Renal pelvis (tissue), 1 donor: ENCODE measurements at regions not wholly inside any gene's neighbourhood (a gene's known extent, or its start where the extent isn't known, plus 50 kb on each side); places are given as distances from the start of the nearest gene placed in this dataset.
"Not testable (repeated sequence)": the region's sequence is repeated elsewhere in the genome, so short reads cannot be mapped to it uniquely, and the experiment has no call there.

ENCODE experiments used
- DNase-seq: peaks from one replicate; pipeline ENCODE4 v3.0.0-alpha.2; 2013

DNA sequence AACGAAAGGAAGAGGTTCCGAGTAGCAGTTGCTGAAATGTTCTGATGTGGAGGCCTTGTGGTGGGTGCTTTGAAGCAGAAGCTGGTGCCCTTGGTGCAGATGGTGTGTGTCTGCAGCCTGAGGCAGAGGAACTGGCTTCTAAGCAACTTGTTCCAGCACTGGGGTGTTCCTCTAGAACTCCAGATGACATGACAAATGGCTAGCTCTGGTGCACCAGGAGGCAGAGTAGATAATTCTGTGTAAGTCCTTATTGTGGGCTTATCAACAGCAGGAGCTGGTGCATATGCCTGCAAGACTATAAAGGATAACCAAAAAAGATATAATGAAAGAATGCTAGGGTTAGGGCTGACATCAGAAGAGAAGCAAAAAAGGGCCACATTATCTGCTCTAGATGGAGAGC, 76.5 kb downstream of the ARL5B start:
- no peak for DNase-seq

GRCh38 chr10:18737236-18737635, 78.0 kb downstream of the ARL5B start:
- no peak for DNase-seq

DNA sequence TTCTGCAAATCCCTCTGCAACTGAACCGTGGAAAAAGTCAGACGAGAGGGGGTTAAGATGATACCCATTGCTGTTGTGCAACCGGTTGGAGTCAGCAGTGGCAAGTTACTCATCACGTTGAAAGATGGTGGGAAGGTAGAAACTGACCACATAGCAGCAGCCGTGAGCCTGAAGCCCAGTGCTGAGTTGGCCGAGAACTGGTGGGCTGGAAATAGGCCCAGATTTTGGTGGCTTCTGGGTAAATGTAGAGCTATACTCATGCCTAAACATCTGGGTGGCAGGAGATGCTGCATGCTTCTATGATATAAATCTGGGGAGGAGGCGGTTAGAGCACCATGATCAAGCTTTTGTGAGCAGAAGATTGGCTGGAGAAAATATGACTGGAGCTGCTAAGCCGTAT, 78.6 kb downstream of the ARL5B start:
- DNase-seq = no peak

GRCh38 chr10:18738835-18739234, 79.6 kb downstream of the ARL5B start:
- no peak for DNase-seq

- no peak for DNase-seq
Observed at GRCh38 chr10:18743926-18744325, 84.7 kb downstream of the ARL5B start.

DNA sequence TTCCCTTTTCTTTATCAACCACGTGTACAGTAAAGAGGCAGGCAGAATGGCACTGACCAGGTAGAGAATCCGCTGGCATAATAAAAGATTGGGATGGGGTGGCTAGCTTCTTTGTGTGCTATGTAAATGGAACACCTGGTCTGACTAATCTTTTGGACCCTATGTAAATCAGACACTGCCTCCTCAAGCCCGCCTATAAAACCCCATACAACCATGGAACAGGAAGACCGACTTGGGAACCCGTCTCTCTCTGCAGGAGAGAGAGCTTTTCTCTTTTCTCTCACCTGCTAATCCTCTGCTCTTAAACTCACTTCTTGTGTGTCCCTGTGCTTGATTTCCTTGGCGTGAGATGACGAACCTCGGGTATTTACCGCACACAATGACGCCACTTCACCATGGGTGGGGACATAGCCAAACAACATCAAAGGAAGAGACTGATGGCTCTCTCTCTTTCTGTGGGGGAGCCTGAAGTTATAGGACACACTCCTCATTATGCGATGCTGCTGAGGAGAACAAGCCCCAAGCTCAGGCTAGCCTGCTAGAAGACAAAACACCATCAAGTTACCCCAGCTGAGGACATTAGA, 94.2 kb downstream of the ARL5B start:
- DNase-seq = no peak

- no peak for DNase-seq
Observed at GRCh38 chr10:18759575-18759974, 100.3 kb downstream of the ARL5B start.

DNA sequence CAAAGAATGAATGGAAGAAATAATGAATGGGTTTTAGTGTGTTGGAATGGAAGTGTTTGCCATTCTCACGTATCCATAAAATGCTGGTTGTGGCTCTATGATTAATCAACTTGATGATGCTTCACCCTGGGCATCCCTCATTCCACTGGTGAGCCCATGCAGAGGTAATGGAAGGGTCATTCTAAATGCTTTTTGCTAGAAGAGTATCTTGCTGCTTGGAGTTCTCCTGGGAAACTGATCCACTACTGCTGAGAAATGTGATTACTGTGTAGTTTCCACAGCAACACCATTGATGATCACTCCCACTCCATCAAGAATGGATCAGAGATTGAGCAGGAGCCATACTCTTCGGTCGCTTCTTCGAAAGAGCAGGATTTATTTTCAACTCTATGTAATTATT, 101.6 kb downstream of the ARL5B start:
- no peak for DNase-seq

GRCh38 chr10:18767981-18768380, 108.8 kb downstream of the ARL5B start:
- DNase-seq = no peak

DNA sequence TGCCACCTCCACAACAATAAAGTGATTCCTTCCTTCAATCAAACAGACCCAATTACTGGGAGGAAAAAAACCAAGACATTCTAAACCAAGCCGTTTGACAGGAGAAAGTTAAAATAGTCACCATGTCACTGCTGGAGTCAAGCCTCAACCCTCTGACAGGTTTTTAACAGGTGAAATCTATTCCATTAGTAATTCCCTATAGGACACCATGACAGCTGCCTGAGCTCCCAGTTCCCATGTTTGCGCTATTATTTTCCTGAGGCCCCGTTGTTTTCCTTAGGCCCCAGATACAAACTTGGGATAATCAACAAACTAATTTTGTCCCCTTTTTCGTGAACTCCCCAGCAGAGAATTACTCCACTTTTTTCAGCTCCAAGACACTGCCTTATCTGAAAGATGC, 113.9 kb downstream of the ARL5B start:
- DNase-seq = no peak

DNA sequence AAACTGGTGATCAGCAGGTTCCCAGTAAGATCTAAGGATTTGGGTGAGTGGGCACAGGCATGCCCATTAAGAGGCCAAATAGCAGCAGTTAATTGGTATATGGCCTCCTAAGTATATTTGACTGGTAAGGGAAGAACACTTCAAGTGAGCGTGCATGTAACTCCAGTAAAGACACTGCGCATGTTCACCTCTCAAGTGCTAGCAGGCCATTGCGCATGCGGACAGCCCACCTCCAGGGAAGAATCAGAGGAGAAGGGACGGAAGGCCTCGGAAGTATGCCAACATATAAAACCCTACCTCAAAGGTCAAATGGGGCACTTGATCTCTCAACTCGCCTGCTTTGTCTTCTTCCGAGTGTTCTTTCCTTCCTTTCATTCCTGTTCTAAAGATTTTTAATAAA, 118.0 kb downstream of the ARL5B start:
- no peak for DNase-seq

- DNase-seq = peak; percentile 47
Observed at GRCh38 chr10:18786478-18786877, 127.2 kb downstream of the ARL5B start.

DNA sequence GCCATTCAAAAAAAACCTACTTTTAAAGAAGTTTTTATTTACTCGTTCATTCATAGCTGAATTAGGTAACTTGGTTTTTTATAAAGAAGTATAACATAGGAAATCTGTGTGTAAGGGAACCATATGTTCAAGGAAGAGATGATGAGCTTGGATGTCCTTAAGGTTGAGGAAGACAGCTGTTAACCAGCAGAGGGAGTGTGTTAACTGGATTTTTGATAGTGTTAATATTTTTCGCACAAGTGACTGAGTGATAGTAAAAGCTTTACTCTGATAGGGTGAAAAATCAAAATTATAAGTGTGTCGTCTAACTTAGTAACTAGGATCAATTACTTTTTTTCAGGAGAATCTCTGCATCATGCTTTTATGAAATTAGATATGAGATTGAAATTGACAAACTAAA, 134.7 kb downstream of the ARL5B start:
- DNase-seq = peak; percentile 22

DNA sequence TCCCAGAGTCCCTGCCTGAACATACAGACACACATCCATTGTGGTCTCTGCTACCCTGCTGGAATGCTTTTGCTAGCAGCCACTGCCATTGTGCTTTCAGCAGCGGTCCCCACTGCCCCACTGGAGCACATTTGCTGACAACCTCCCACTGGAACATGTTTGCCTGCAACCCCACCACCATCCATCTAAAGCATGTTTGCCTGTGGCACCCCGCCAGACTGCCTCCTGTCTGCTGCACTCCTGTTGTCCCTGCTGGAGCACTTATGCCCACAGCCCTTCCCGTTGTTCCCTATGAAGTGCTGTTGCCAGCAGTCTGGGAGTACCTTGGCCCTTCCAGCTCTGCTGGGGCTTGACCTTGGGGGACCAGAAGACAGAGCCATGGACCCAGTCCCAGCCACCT, 136.3 kb downstream of the ARL5B start:
- no peak for DNase-seq

DNA sequence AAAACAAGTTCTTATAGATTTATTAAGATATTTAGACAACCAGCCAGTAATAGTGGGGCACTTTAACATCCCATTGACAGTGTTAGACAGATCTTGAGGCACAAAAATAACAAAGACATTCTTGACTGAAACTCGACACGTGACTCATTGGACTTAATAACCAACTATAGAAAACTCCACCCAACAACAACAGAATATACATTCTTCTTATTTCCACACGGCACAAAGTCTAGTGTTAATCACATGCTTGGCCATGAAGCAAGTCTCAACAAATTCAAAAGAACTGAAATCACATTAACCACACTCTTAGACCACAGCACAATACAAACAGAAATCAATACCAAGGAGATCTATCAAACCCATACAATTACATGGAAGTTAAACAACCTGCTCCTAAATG, 138.1 kb downstream of the ARL5B start:
- DNase-seq = no peak

DNA sequence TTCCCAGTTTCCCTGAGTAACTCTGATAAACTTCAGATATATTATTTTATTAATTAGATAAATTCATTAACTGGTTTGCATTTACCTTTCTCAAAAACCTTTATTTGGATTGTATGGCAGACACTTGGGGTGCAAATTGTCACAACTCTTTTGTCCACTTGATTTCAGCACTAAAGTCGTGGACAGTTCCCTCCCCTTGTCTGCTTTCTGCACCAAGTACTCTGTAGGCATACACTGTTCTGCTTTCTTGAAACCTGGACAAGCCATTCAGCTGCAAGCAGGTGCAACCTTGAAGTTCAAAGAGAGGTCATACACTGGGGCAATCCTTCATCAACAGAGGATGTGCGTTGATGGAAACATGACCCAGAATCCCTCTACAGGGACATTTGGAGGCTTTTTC, 162.9 kb downstream of the ARL5B start:
- peak; percentile 48 for DNase-seq

- DNase-seq = no peak
Observed at GRCh38 chr10:18829259-18829658, 170.0 kb downstream of the ARL5B start.

DNA sequence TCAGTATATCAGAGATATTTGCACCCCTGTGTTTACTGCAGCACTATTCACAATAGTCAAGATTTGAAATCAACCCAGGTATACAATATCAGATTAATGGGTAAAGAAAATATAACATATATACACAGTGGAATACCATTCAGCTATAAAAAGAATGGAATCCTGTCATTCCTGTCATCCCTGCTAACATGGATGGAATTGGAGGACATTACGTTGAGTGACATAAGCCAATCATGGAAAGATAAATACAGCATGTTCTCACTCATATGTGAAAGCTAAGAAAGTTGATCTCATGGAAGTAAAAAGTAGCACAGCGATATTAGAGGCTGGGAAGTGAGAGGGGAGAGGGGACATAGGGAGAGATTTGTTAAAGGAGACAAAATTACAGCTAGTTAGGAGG, 171.0 kb downstream of the ARL5B start:
- no peak for DNase-seq

GRCh38 chr10:18856623-18857022, 192.0 kb upstream of the MALRD1 start:
- not testable (repeated sequence) for DNase-seq

- DNase-seq = no peak
Observed at GRCh38 chr10:18859659-18860058, 188.9 kb upstream of the MALRD1 start.

GRCh38 chr10:18860186-18860585, 188.4 kb upstream of the MALRD1 start:
- no peak for DNase-seq

DNA sequence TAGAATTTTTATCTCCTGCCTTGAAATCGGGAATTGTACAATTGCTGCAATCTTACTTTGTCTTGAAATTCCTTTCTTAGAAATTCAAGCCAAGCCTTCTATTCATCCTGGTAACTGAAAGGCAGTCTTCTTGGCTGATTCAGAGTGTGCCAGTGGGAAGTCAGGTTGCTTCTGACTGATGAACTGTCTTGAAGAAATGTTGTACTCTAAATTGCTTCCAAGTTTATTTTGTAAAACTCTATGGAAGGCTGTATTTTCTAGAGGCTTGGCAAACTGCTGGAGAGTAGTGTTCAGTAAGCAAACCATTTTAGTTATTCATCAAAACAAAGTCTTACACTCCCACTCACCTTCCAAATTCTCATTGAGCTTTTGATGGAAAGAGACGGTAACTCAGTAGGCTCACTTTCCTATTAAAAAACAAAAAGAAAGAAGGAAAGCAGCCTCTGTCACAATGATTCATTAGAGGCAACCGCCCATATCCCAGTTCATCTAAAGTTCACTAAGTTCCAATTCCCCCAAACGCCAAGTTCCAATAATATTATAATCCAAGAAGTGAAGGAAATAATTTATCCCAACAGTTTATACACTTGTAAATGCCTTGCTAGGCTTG, 187.9 kb upstream of the MALRD1 start:
- DNase-seq = peak; percentile 39

- no peak for DNase-seq
Observed at GRCh38 chr10:18861382-18861781, 187.2 kb upstream of the MALRD1 start.

- DNase-seq = no peak
Observed at GRCh38 chr10:18866852-18867251, 181.7 kb upstream of the MALRD1 start.
